HG03064 (cell line): ENCODE measurements at regions not wholly inside any gene's neighbourhood (a gene's known extent, or its start where the extent isn't known, plus 50 kb on each side); places are given as distances from the start of the nearest gene placed in this dataset.
"Not testable (repeated sequence)": the region's sequence is repeated elsewhere in the genome, so short reads cannot be mapped to it uniquely, and the experiment has no call there.

ENCODE experiments used
- ATAC-seq: cut with Tn5 transposase; IDR thresholded peaks from one replicate; pipeline ENCODE4 v1.9.1; 2021; ENCODE audit warnings: low read depth; ENCODE audit not compliant: unreplicated experiment

GRCh38 chr4:97270051-97270450 lies 873.2 kb downstream of the STPG2 start:
- ATAC-seq = no peak

GRCh38 chr4:97279391-97279790 lies 863.9 kb downstream of the STPG2 start:
- no peak for ATAC-seq

GRCh38 chr4:97300561-97300960 lies 842.7 kb downstream of the STPG2 start:
- ATAC-seq = no peak

GRCh38 chr4:97305351-97305750 lies 837.9 kb downstream of the STPG2 start:
- ATAC-seq = no peak

- ATAC-seq = no peak
Observed at GRCh38 chr4:97309121-97309520, 834.2 kb downstream of the STPG2 start.

GRCh38 chr4:97317201-97317600 lies 826.1 kb downstream of the STPG2 start:
- ATAC-seq = no peak

GRCh38 chr4:97317671-97318070 lies 825.6 kb downstream of the STPG2 start:
- no peak for ATAC-seq

GRCh38 chr4:97325751-97326150 lies 817.5 kb downstream of the STPG2 start:
- not testable (repeated sequence) for ATAC-seq

GRCh38 chr4:97330917-97331316 lies 812.4 kb downstream of the STPG2 start:
- no peak for ATAC-seq

GRCh38 chr4:97334348-97334747 lies 808.9 kb downstream of the STPG2 start:
- ATAC-seq = no peak

- ATAC-seq = no peak
Observed at GRCh38 chr4:97349468-97350186, 793.6 kb downstream of the STPG2 start.

GRCh38 chr4:97353876-97354275 lies 789.4 kb downstream of the STPG2 start:
- no peak for ATAC-seq

- ATAC-seq = no peak
Observed at GRCh38 chr4:97359826-97360225, 783.5 kb downstream of the STPG2 start.

GRCh38 chr4:97360733-97361132 lies 782.5 kb downstream of the STPG2 start:
- no peak for ATAC-seq

GRCh38 chr4:97367878-97368277 lies 775.4 kb downstream of the STPG2 start:
- ATAC-seq = no peak

GRCh38 chr4:97370568-97370967 lies 772.7 kb downstream of the STPG2 start:
- no peak for ATAC-seq

- no peak for ATAC-seq
Observed at GRCh38 chr4:97374526-97374925, 768.8 kb downstream of the STPG2 start.

- no peak for ATAC-seq
Observed at GRCh38 chr4:97386969-97387368, 756.3 kb downstream of the STPG2 start.

GRCh38 chr4:97394653-97395052 lies 748.6 kb downstream of the STPG2 start:
- ATAC-seq = no peak

GRCh38 chr4:97396097-97396496 lies 747.2 kb downstream of the STPG2 start:
- no peak for ATAC-seq

GRCh38 chr4:97396605-97397004 lies 746.7 kb downstream of the STPG2 start:
- ATAC-seq = no peak

- no peak for ATAC-seq
Observed at GRCh38 chr4:97404876-97405523, 738.3 kb downstream of the STPG2 start.
